SIG-M5 treated with dmso at 0.1 percent for 504 hours (cell line): ENCODE measurements at regions not wholly inside any gene's neighbourhood (a gene's known extent, or its start where the extent isn't known, plus 50 kb on each side); places are given as distances from the start of the nearest gene placed in this dataset.
A peak's percentile ranks its signal among the peaks of the same experiment; 100 is the strongest.
"Not testable (repeated sequence)": the region's sequence is repeated elsewhere in the genome, so short reads cannot be mapped to it uniquely, and the experiment has no call there.

Experiments
- DNase-seq: peaks from one replicate; lab custom pipeline; 2025; ENCODE audit not compliant: unreplicated experiment; lab: John Stamatoyannopoulos, UW

GRCh38 chr2:117179405-117179804, 635.1 kb upstream of the DDX18 start:
- DNase-seq, result no peak

GRCh38 chr2:117190856-117191559, 623.5 kb upstream of the DDX18 start:
- no peak for DNase-seq

- no peak for DNase-seq
These were observed 619.1 kb upstream of the DDX18 start for GRCh38 chr2:117195381-117195780.

GRCh38 chr2:117199511-117199910, 615.0 kb upstream of the DDX18 start:
- DNase-seq, result no peak

- no peak for DNase-seq
These were observed 601.9 kb upstream of the DDX18 start for GRCh38 chr2:117212562-117212961.

- no peak for DNase-seq
These were observed 597.3 kb upstream of the DDX18 start for GRCh38 chr2:117217145-117217544.

- no peak for DNase-seq
These were observed 591.7 kb upstream of the DDX18 start for GRCh38 chr2:117222809-117223208.

GRCh38 chr2:117232305-117232704, 582.2 kb upstream of the DDX18 start:
- peak; percentile 17 for DNase-seq

GRCh38 chr2:117257362-117257761, 557.1 kb upstream of the DDX18 start:
- DNase-seq, result no peak

GRCh38 chr2:117269574-117269973, 544.9 kb upstream of the DDX18 start:
- no peak for DNase-seq

GRCh38 chr2:117271631-117272030, 542.9 kb upstream of the DDX18 start:
- no peak for DNase-seq

GRCh38 chr2:117273009-117273671, 541.4 kb upstream of the DDX18 start:
- DNase-seq, result no peak

GRCh38 chr2:117293012-117293411, 521.5 kb upstream of the DDX18 start:
- no peak for DNase-seq

GRCh38 chr2:117299451-117299850, 515.0 kb upstream of the DDX18 start:
- DNase-seq, result no peak

- no peak for DNase-seq
These were observed 505.4 kb upstream of the DDX18 start for GRCh38 chr2:117308861-117309770.

- no peak for DNase-seq
These were observed 492.7 kb upstream of the DDX18 start for GRCh38 chr2:117321816-117322215.

- no peak for DNase-seq
These were observed 491.2 kb upstream of the DDX18 start for GRCh38 chr2:117323331-117323730.

- DNase-seq, result no peak
These were observed 483.9 kb upstream of the DDX18 start for GRCh38 chr2:117330641-117331040.

- DNase-seq, result no peak
These were observed 478.5 kb upstream of the DDX18 start for GRCh38 chr2:117335967-117336366.

- no peak for DNase-seq
These were observed 478.0 kb upstream of the DDX18 start for GRCh38 chr2:117336496-117336895.

- not testable (repeated sequence) for DNase-seq
These were observed 476.5 kb upstream of the DDX18 start for GRCh38 chr2:117337981-117338380.

GRCh38 chr2:117339980-117340379, 474.5 kb upstream of the DDX18 start:
- no peak for DNase-seq
